Suppressor macrophage treated with lipopolysaccharide for 4 hours (primary cell): ENCODE measurements at regions not wholly inside any gene's neighbourhood (a gene's known extent, or its start where the extent isn't known, plus 50 kb on each side); places are given as distances from the start of the nearest gene placed in this dataset.
A peak's percentile ranks its signal among the peaks of the same experiment; 100 is the strongest.

Experiments
- DNase-seq: peaks from one replicate; pipeline ENCODE4 v3.0.0-alpha.2; 2020

DNA sequence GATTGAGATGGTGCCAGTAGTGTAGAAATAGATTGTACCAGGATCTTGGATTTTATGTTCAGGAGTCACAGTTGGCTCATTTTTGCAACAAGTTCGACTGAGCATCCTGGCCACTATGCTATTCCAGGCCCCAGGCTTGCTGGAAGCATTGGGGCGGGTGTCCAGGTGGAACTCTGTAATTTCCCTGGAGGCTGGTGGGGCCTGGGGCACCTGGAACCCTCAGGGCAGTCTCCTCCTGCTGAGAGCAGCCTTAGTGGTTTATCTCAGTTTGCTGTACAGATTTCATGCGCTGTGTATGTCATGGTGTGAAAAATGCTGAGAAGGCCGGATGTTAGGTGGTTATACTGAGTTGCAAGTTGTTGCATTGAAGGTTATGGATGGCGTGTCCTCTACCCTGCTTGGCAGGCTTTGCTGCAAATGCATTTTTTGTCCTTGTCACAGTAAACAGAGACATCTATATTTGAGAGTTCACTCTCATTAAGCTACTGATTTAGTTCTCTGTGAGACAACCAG lies 135.1 kb upstream of the MYLIP start:
- DNase-seq: no peak

DNA sequence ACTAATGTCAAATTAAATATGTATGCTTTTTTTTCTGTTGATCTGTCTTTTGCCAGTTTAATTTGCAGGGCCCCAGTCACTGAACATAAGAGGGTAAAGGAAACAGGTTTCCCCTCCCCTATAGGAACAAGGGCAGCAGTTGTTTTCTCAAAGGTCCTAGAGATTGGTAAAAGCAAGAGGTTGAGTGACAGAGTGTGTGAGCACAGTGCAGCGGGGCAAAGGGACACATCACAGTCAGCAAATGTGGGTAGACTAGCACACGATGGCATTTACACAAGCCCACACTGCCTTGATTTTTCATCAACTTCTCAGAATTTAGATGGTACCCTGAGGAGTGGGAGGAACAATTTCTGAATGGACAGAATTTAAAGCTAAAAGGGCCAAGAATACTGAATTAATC lies 138.7 kb upstream of the MYLIP start:
- no peak for DNase-seq

DNA sequence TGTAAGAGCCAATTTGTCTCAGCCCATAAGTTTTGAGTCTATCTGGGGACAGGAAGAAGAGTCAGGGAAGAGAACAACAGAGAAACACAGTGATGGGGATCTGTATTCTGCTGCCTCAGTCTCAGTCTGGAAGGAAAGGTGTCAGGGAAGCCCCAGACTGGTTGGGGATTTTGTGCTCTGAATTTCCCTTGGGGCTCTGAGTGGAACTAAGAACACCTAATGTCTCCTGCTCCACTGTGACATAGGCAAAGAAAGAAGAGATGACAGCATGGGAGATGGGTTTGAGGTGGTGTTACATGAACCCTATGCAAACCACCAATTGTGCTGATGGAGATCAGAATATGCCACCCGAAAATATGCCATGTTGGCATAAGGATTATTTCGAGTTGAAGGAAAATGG lies 139.5 kb upstream of the MYLIP start:
- no peak for DNase-seq

DNA sequence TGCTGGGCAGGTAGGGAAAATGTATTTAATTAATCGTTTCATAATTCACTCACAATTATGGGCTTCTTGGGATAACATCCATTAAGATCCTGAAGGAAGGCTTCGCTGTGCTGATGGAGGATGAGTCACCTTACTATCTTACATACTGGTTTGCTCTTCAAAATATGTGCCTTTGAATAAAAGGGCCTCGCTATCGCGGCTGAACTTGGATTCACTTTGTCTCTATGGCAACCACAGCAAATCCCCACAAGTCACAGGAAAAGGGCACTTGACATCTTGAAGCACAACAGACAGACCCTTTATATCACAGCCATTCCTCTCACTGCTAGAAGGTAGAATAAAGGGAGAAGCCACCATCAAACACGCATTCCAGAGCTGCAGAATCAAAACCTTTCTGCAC lies 141.3 kb upstream of the MYLIP start:
- DNase-seq: no peak

DNA sequence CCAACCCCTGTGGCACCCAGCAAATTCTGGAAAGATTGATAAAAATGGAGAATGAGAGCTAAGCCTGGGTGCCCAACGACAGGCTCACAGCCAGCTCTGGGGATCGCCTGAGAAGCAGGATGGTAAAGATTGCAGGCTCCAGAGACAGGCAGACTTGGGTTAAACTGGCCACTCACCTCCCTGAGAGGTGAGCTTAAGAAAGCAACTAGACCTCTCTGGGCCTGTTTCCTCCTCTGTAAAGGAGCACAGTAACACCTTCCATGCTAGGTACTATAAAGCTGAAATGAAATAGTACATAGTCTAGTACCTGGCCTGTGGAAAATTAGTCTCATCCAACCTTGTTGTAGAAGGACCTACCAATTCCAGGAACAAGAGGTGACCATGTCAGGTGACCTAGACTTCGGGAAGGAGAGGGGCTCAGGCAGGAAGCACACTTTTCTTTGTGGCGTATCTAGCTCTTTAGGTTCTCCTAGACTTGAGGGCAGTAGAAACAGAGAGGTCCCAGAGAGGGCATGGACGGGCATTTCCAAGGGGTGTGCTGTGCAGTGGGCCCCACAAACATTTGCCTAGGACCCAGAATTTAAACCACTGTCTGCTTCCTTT lies 142.8 kb upstream of the MYLIP start:
- DNase-seq: no peak

DNA sequence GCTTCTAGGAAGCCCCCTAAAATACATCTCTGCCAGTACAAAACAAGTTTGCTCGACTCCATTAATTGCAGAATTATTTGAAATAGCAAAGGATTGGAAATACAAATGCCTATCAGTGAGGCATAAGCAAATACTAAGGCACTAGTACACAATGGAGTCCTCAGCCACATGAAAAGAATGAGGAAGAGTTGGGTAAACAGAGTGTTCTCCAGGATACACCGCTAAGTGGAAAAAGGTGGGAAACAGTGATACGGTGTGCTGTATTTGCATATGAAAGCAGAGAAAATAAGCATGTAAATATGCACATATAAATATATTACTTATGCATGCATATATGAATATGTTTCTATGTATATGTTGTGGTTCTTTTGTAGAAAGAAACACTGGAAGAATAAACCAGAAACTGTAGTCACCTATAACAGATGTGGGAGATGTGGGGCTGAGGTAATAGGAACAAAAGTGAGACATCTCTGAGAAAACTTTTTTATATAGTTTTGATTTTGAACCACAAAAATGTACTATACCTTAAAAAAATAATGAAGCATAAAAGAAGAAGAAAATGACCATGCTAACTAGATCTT lies 143.4 kb upstream of the MYLIP start:
- DNase-seq: no peak

DNA sequence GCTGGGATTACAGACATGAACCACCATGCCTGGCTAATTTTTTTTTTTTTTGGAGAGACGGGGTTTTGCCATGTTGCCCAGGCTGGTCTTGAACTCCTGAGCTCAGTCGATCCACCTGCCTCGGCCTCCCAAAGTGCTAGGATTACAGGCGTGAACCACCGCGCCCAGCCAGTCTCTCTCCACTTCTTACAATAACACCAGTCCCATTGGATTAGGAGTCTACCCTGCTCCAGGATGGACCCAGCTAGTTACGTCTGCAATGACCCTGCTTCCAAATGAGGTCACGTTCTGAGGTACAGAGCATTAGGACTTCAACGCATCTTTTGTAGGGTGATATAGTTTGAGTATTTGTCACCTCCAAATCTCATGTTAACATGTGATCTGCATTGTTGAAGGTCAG lies 146.9 kb upstream of the MYLIP start:
- DNase-seq: no peak

DNA sequence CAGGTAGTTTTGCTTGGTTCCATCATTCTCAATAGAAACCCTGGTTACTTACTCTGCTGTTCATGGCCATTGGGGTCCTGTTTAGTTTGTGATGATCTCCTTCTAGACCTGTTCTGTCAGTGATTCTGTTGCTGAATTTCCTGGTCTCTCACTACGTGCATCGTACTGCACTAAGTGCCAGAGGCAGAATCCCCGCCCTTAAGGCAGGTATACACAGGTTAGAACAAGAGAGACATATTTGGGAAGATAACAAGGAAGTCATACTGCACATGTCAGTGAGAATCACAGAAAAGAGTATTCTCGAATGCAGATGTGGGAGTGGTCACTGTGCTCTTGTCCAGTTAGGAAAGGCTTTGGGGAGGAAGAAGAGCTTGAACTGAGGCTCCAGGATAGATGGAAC lies 148.1 kb upstream of the MYLIP start:
- no peak for DNase-seq

DNA sequence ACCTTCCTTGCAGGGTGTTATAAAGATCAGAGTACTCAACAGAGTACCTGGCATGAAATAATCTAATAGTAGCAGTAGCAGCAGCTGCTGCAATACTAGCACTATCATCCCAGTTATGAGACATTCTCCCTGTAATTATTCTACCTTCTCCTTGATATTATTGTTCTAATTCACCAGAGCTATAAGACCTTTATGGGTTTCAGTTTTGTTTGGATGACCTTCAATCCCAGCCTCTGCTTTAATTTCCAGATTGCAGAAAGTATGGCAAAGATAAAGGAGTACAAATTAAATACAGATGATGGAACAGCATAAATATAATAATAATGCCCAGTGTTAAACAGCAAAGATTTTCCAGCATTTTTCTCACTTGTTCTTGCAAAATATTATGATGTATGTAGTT lies 150.5 kb upstream of the MYLIP start:
- no peak for DNase-seq

DNA sequence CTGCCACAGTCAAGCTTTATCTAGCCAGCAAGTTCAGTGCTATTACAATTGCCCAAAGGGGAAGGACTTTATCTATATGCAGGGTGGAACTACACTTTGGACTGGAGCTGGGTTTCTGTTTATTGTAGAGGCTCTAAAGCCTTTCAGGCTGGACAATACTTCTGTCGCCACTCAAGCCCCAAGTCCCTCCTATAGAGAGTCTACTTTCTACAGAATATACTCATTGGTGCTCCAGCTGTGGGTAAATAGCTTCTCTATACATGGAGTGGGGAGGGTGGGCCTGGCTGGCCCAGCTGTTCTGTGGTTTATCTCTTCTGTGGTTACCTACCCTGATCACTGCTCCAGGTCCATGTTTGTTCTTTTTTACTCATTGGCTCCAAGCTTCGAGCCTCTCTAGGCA lies 151.8 kb upstream of the MYLIP start:
- no peak for DNase-seq

DNA sequence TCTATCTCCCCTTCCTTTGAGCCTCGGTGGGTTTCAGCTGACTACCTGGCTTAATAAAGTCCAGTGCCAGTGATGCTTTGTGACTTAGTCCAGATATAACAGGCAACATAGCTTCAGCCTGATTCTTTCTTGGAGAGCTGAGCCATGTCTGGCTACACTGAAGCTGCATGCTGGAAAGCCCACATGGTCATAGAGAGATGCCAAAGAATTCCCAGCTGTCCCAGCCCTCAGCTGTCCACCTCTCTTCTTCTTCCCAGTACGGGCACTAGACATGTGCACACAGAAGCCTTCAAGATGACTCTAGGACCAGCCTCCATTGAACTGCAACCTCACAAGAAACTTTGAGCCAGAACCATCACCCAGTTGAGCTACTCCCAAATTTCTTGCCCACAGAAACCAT lies 154.1 kb upstream of the MYLIP start:
- no peak for DNase-seq

DNA sequence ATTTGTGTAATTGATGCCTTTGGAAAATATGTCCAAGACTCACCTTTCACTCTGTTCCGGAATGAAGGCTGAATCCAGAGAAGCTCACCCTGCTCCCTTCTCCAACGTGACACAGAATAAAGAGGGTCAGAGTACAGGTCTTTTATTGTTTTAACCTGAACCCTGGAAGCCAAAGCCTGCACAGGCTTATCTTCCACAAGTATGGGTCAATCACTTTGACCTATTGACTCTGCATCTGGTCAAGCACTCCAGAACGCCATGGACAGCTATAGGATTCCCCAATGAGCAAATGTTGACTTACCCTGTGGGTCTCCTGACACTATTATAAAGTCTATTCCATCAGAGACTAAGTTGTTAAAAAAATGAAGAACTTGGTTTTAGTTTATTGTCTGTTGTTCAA lies 158.4 kb upstream of the MYLIP start:
- DNase-seq: no peak

DNA sequence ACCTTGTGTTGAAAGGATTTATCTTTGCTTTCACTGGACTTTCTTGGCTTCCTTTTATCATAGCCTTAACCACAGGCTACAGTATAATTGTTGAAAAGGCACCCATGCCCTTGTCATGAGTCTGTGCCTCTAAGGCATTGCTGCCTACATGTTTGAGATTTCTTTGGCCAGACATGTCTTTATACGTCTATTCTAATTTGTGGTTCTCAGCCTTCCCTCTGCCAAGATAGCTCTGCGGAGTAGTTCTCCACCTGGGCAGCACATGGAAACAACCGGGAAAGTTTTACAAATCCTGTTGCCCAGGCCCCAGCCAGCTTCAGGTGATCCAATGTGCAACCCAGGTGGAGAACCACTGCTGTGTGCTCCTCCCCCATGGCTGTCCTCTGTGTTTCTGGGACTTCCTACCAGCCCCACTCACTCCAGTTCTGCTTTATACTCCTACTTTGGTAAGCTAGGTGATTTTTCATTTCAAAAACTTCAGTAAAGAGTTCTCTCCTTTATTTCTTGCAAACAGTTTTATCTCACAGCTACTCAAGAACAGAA lies 159.6 kb upstream of the MYLIP start:
- DNase-seq: no peak

DNA sequence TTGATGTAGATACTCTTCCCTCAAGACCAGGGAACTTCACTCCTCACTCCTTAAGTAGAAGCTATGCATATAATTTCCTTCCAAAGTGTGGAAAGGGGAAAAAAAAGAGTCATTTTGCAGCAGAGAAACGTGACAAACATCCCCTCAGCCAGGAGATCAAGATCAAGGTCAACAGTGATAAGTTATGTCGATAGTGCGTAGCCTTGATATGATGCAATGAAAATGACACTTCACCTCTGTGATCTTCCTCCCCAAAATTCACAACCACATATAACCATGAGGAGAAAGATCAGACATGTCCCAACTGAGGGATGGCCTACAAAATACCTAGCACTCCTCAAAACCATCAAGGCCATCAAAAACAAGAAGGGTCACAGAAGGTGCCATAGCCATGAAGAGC lies 160.4 kb upstream of the MYLIP start:
- no peak for DNase-seq

DNA sequence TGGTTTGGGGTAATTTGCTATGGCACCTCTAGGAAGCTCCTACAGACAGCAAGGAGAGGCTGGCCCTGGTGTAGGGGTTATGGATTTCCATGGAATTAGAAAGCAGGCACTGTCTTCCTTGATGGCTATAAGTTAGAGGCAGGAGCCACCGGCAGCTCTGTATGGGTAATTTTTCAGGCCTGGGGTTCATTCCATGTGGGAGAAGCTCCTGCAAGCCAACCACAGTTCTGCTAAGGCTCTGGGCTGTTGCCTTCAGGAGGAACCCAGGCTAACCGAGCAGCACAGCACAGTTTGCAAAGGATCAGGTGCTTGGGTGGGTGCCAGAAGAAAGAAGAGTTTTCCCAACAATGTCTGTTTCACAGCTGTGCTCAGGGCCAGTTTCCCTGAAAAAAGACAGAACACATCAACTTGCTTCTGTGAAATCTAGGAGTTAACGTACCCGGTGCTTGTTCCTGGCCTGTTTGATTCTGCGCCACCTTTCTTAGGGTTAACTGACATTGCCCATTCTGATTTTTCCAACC lies 162.8 kb upstream of the MYLIP start:
- no peak for DNase-seq

DNA sequence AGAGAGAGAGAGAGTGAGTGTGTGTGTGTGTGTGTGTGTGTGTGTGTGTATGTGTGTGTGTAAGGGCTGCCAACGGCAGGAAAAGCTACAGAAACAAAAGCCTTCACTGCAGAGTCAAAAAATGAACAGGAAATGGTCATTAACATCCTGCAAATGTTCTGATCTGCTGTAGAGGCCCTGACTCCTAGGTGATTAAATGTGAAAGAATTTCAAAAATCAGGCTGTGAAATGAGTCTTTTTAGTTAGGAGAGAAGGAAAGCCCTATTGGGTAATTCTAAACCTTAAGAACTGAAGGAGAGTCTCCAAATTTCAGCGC lies 166.5 kb upstream of the MYLIP start:
- no peak for DNase-seq

DNA sequence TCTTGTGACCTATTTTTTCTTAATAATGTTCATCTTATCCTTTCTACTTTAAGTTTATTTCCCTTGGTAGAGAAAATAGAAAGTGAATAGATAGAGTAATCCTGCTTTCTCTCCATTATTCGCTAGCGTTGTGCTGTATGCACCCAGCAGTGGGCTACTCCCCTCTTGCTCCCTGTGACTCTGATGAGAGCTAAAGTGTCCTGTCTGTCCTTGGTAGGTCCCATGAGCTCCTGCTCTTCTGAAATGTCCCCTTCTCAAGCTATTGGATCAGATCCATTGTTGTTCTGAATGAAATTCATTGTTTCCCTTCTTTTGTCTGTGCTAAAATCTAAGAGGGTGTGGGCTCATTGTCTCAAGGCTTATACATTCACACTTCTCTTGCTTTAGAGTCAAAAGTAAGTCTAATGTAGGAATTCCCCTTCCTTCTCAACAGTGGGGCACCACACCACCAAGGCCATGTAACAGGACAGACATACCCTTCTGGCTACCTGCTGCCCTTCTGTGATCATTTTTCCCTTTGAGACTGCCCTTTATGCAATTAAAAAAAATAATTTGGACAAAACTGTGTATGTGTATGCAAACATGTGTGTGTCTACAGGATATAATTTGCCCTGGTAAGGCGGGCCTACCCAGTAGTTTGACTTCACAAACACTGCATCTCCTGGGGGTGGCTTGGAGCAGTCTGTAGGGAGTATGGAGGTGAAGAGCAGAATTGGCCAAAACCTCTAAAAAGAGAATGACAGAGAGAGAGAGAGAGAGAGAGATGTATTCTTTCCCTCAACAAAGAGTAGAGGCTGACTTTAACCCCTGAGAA lies 167.0 kb upstream of the MYLIP start:
- peak; percentile 20 for DNase-seq

DNA sequence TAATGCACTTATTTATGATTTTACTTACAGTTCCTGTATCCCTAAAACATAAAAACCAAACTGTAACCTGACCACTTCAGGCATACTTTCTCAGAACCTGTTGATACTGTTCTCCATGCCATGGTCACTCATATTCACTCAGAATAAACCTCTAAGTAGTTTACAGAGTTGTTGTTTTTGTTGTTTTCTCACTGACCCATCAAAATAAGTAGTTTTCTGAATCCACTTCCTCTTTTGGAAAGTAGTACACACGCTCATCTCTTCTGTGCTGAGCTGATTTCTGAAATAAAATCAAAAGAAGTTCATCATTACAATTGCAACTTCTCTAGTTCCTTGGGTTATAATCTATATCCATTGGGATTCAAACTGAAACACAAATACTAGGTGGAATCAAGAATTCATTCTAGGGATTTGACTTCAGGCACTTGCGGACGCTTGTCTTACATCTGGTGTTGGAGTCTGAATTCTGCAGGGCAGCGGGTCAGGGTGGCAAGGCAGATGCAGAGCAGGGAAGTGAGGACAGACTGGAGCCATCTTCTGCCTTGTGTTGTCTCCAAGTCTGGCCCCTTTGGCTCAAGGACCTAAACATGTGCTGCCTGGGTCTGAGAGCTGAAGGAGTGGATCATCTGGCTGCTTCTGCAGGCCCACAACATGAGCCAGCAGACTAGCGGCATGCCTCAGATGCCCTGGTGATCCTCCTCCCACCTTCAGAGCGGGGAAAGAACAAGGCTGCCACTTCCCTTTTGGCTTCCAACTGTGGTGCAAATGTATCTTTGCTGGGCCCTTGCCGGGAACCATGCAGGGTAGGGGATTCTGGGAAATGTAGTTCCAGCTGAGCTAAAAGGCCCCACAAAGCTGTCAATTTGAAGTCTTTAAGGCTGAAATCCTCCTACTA lies 167.9 kb upstream of the MYLIP start:
- DNase-seq: peak; percentile 72

DNA sequence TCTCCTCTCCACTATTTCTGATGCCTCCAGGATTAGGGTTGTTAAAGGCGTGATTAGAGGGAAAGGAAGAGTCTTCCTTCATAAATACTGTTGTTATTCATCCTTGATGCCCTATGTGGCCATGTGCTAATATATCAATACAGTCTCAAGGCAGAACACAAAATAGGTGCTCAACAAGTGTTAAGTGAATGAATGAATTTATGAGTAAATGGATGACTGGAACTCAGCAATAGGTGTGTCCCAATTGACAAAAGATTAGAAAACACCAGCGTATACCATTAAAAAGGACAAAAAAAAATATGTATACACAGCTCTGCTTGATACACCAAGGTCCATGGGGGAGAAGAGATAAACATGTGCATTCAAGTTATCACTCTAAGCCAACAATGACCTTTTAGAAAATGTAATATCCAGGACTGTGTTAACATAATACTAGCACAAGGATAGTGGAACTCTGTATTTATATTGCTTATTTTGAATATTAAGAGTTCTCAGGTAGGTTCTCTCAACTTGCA lies 171.2 kb upstream of the MYLIP start:
- DNase-seq: no peak

DNA sequence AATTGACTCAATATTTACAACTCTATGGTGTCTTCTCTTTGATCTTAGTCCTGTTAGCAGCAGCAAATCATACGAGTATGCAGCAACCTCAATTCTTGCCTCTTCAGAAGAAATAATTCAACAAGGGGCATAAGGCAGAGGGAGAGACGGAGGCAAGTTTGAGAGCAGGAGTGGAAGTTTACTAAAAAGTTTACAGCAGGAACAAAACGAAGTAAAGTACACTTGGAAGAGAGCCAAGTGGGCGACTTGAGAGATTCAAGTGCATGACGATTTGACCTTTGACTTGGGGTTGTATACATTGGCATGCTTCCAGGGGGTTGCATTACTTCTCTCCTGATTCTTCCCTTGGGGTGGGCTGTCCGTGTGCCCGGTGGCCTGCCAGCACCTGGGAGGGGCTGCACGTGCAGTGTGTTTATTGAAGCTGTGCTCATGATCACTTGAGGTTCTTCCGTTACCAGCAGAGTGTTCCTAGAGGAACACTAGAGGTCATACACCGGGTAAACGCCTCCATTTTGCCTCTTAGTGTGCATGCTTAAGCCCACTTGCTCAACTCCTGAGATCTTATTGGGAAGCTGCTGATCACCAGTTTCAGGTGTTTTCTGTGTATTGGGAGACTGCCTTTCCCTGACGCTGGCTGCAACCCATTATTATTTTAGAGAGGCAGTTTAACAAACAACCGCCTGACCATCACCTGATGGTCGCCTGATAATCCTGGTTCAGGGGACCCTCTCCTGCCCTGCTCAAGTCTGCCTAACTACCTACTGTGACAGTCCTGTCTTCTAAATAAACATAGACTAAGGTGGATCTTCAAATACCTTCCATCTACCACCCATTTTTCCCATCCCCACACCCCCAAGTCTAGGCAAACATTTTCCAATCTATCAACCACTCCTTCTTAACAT lies 172.4 kb upstream of the MYLIP start:
- DNase-seq: no peak

DNA sequence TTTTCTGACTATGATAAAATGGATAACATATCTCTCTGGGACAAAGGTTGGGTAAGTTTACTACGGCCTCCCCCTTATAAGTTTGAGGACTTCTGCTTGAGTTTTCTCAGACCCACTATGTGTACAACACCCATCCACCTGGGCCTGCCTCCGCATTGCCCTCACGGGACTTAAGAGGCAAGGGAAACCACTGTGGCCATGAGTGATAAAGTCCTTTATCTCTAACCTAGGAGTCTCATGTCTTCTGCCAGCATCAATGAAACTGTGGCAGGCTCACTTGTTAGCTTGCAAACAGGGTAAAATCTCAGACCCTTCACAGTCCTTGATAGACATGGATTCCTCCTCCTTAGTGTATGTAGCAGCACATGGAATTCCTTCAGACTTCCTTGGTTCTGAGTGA lies 173.4 kb upstream of the MYLIP start:
- no peak for DNase-seq
